ENCODE measurements at regions not wholly inside any gene's neighbourhood (a gene's known extent, or its start where the extent isn't known, plus 50 kb on each side); places are given as distances from the start of the nearest gene placed in this dataset.
"Not testable (repeated sequence)": the region's sequence is repeated elsewhere in the genome, so short reads cannot be mapped to it uniquely, and the experiment has no call there.

DNA sequence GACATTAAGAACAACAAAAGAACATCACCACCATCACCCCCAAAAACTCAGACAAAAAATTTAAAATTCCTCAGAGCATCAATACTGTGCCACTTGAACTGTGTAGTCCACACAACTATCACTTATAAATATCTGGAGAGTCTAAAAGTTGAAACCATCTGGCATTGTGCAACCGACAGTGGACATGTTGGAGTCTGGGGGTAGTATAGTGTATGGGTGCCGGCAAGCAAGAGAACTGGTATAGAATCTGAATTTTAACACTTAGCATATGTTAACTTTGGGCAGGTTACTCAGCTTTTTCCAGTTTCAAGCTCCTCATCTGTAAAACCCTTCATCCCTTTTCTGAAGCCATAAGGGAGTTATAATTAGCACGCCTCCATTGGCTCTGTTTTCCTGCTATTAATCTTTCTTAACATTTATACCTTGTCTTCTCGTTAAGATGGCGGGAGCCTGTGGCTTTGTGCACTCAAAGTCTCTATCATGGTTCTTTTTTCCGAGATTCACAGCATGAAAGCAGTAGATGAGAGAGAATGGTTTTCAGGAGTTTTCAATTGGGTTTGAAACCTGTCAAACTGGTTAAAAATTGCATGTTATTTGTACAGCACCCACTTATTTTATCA, 255.7 kb upstream of the TBL1XR1 start:
- DNase-seq (ENCODE audit: low read depth, low spot score): no peak

GRCh38 chr3:177453451-177453844, 256.2 kb upstream of the TBL1XR1 start:
- no peak for DNase-seq (ENCODE audit: low read depth, low spot score)

GRCh38 chr3:177457204-177457603, 259.9 kb upstream of the TBL1XR1 start:
- not testable (repeated sequence) for DNase-seq (ENCODE audit: low read depth, low spot score)

GRCh38 chr3:177459401-177459800, 262.1 kb upstream of the TBL1XR1 start:
- DNase-seq (ENCODE audit: low read depth, low spot score): peak; percentile 74

DNA sequence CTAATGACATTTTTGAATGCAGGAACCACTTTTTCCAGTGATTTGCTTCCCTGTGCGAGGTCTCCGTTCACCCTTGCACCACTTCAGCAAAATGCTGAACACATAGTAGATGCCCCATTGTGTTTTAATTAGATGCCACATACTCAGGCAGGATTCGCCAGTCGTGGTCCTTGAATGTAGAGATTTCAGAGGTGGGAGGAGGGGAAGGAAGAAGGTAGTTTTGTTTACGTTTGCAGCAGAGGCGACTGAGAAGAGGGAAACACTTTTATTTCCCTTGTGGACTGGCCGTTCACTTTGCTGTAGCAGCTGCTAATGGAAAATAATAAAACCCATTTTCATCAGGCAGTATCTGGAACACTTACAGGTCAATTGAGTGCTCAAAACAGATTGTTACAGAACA, 262.8 kb upstream of the TBL1XR1 start:
- no peak for DNase-seq (ENCODE audit: low read depth, low spot score)

DNA sequence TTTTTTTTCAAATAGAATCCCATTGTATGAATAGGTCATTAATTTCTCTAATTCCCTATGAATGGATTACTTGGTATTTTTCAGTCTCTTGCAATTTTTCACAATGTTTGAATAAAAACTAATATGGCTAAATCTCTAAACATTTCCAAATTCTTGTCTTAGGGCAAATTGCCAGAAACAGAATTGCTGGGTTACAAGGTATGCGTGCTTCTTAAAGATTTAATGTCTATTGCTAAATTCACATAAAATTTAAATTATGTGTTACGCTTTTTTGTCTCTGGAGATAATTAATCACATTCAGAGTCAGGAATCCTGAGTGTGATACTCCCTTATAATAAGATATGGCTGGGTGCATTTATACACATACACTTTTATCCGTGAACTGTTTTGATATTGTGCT, 264.5 kb upstream of the TBL1XR1 start:
- no peak for DNase-seq (ENCODE audit: low read depth, low spot score)

GRCh38 chr3:177463341-177463740, 266.1 kb upstream of the TBL1XR1 start:
- not testable (repeated sequence) for DNase-seq (ENCODE audit: low read depth, low spot score)

- DNase-seq (ENCODE audit: low read depth, low spot score): no peak
Measured at GRCh38 chr3:177463863-177464262, 266.6 kb upstream of the TBL1XR1 start.

DNA sequence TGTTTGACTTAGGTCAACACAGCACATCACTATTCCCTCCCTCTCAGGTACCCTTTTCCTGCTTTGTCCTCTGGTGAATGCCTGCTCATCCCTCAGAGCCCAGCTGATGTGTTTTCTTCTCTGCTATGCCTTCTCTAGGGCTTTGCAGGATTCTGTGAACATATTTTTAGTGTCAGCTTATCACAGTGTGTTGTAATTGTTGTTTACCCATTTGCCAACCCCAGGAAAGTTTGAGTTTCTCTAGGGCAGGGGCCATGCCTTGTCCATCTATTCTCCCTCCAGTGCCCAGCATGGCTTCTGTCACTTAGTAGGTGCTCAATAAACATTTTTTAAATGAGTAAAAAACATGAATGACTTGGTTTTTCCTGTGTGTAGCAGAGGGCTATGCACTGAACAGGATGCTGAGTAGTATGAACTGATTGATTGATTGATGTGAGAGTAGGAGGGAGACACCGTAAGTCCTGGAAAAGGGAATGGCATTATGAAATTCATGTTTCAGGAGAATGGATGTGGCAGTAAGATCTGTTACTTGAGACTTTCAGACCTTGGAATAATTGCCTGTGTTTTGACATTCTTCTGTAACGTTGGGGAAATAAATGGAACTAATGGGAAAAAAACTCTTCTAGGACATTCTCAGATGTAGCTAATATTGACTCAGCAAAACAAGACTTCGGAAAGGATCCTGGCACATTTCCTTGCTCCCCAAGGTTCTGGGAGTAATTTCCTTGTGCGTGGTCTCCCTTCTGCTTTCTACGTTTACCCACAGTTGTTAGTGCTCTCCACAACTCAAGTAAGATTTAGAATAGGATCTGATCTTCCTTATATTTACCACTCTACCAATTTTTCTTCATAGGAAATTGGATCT, 267.3 kb upstream of the TBL1XR1 start:
- no peak for DNase-seq (ENCODE audit: low read depth, low spot score)

- DNase-seq (ENCODE audit: low read depth, low spot score): no peak
Measured at GRCh38 chr3:177465257-177465642, 268.0 kb upstream of the TBL1XR1 start.

DNA sequence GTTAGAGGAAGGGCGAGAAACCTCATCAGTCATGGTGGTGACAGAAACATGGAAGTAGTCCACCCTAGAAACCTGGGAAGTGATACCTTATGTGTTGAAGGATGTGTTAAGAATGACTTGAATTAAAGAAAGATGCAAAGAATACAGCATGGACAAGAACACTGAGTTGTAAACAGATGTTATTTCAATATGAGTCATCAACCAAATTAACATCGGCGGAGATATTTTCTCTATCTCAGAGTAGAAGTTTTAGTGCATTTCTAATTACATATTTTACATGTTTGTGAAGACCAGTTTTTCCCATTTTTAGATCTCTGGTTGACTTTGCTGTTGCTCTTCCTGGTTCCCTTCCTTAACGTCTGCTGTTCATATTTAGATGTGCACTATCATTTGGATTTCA, 268.8 kb upstream of the TBL1XR1 start:
- DNase-seq (ENCODE audit: low read depth, low spot score): no peak

DNA sequence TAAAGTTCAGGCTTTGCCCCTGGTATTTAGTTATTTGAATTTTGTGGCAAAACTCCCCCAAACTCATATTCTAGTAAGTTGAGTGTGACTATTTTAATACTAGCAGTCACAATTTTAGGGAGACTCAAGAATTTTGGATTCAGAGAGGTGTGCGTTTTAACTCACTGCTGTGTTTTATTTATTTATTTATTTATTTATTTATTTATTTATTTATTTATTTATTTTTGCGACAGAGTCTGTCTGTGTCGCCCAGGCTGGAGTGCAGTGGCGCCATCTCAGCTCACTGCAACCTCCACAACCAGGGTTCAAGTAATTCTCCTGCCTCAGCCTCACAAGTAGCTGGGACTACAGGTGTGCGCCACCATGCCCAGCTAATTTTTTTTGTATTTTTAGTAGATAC, 269.3 kb upstream of the TBL1XR1 start:
- DNase-seq (ENCODE audit: low read depth, low spot score): not testable (repeated sequence)

DNA sequence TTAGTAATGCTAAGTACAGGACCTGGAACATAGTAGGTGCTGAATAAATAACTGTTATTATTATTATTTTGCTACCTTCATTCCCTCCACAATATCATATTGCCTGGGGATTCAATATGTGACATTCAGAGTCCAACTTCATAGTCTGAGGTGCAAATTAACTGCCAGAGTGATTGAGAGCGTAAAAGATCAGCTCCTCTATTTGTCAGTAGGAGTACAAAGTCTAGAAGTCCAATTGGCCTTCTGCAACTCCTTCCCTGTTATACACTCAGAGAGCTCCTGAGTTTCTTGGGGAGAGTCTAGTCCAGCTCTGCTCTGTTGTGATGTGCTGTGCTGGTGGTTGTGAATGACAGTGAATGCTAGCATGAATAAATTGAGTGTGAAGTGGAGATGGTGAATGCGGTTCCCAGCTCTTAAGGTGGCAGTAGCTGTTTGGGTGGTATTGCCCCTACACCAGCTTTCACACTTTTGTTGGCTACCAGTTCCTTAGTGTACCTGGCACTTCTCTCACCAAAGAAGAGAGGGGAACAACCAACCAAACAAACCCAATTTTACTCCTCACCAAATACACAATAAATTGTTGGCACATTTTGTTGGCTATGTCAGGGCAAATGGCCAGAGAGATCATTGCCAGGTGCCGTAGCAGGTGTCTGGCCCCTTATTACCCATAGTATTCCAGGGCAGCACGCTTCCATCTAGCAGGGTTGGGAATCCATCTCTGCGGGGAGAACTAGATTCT, 270.1 kb upstream of the TBL1XR1 start:
- no peak for DNase-seq (ENCODE audit: low read depth, low spot score)

DNA sequence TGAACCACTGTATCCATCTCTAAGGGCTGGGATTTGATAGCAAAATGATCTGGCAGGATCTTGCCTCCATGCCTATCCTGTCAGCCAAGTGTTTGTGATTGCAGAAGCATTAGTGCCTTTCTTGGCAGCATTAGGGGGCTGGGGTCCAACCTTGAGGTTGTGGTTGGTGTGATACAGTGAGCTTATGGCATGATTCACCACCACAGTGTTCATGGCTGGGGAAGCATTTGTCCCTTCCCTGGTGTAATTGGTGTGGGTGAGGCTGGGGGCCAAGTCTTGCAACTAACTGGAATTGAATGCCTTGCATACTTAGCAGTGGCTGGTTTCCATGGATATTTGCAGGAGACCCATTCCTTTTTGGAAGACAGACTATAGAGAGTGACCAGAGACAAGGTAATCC, 271.0 kb upstream of the TBL1XR1 start:
- DNase-seq (ENCODE audit: low read depth, low spot score): no peak

GRCh38 chr3:177468816-177469215, 271.5 kb upstream of the TBL1XR1 start:
- no peak for DNase-seq (ENCODE audit: low read depth, low spot score)

DNA sequence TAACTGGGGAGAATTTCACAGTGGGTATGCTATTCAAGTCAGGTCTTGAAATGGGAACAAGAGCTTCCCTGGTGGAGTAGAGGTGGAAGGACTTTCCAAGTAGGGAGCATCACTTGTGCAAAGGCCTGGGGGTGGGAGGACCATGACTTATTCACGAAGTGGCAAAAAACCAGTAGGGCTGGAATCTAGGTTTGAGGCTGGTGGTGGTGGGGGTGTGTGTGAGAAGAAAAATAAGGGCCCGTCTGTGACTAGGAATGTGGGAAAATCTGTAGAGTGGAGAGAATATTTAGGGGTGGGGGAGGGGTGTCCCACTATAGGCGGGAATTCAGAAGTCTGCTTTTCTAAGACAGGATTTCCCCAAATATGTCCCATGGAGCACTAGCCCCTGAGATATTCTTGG, 271.9 kb upstream of the TBL1XR1 start:
- no peak for DNase-seq (ENCODE audit: low read depth, low spot score)

DNA sequence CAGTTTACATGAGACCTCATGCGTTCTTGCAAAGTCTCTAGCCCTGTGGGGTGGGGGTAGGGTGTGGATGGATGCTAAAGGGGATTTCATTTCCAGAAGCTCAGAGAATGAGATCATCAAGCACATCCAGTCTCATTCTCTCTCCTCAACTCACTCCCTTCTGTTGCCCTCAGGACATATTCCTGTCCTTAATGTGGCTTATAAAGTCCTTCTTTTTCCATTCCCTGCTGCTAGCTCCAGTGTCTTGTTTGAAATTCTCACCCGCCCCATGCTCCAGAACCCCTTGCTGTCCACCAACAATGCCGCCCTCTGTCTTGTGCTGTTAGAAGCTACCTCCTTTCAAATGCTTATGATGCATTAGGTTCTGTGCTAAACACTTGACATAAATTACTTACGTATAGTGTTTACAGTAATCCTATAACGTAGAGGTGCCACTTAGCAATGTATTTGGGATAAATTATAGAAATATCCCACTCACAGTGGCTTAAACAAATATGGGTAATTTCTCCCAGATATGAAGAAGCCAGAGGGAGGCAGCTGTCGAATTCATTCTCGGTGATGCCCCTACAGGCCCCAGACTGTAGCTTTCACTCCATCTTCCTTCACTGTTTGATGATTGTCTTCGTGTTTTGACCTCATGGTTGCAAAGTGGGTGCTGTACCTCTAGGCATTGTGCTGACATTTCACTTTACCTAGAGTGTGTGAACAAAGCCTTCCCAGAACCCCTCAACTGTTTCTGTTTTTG, 273.1 kb upstream of the TBL1XR1 start:
- no peak for DNase-seq (ENCODE audit: low read depth, low spot score)

DNA sequence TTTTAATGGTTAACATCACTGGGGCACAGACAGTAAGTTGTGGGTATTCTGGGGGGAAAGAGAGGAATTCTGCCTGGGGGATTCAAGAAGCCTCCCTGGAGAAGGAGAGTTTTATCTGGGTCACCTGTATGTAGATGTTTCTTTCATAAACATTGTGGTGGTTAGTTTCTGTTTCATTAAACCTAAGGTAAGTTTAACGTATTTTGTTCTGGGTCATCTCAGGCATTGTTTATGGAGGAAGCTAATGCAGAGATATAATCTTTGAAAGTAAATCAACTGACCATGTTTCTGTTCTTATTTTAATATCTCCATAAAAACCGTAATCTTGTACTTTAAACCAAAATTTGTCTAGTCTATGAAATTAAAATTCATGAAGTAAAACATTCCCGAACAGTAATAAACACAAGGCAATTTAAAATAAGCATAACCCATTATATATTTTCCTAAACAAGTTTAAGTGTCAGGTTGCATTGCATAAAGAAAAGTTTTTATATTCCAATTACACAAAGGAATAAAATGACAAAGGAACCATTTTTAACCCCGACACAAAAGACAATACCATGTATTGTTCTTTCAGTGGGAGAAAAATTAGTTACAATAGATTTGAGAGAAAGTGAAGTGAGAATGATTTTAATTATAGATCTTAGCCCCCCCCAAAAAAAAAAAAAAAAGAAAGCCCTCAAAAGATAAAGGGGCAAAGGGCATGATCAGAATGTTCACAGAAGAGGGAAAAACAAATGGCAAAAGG, 274.6 kb upstream of the TBL1XR1 start:
- DNase-seq (ENCODE audit: low read depth, low spot score): no peak

GRCh38 chr3:177473184-177473583, 275.9 kb upstream of the TBL1XR1 start:
- DNase-seq (ENCODE audit: low read depth, low spot score): no peak

GRCh38 chr3:177473903-177474302, 276.6 kb upstream of the TBL1XR1 start:
- DNase-seq (ENCODE audit: low read depth, low spot score): no peak

Measured in smooth muscle cell of the brain vasculature (primary cell).